ENCODE measurements at regions not wholly inside any gene's neighbourhood (a gene's known extent, or its start where the extent isn't known, plus 50 kb on each side); places are given as distances from the start of the nearest gene placed in this dataset.

- H3K9me3 Mint-ChIP-seq (ENCODE audit: unreplicated experiment) = no peaks in the 10 kb centered on the region
- no peak for DNase-seq
- no peaks in the 10 kb centered on the region for H3K4me1 Mint-ChIP-seq (ENCODE audit: low read depth, unreplicated experiment)
- H3K4me3 Mint-ChIP-seq (ENCODE audit: unreplicated experiment) = no peak overlapping the region
- no peak overlapping the region for H3K27ac Mint-ChIP-seq (ENCODE audit: unreplicated experiment)
- no peaks in the 10 kb centered on the region for H3K36me3 Mint-ChIP-seq (ENCODE audit: unreplicated experiment)
- TF ChIP-seq CTCF (IDR thresholded peaks at IDR 0.05; ENCODE audit: partially characterized antibody, unreplicated experiment) = no peak
- H3K27me3 Mint-ChIP-seq (ENCODE audit: unreplicated experiment) = no peaks in the 10 kb centered on the region
These were observed 769.8 kb upstream of the MGAT4C start for GRCh38 chr12:87025976-87026375.

DNA sequence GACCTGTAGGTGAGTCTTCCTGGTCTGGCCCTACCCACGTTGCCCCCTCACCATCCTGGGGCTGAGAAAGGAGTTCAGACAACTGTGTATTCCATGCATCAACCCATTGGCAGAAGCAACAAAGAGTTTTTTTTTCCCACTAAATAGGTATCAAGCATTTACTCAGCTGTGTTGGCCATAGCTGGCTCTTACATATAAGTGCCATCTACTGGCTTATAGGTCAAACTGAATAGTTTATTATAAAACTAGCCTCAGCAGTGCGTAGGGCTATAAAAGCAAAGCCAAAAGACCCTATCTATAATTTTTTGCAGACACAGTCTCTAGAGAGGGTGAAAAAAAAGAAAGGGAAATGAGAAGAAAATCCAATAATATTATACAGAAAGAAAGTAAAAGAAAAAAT is 765.2 kb upstream of the MGAT4C start:
- TF ChIP-seq CTCF (IDR thresholded peaks at IDR 0.05; ENCODE audit: partially characterized antibody, unreplicated experiment) = no peak
- no peaks in the 10 kb centered on the region for H3K4me1 Mint-ChIP-seq (ENCODE audit: low read depth, unreplicated experiment)
- H3K27me3 Mint-ChIP-seq (ENCODE audit: unreplicated experiment) = no peaks in the 10 kb centered on the region
- no peak for DNase-seq
- peaks cover 4% of the 10 kb centered on the region for H3K36me3 Mint-ChIP-seq (ENCODE audit: unreplicated experiment)
- no peak overlapping the region for H3K4me3 Mint-ChIP-seq (ENCODE audit: unreplicated experiment)
- H3K9me3 Mint-ChIP-seq (ENCODE audit: unreplicated experiment) = peaks cover 1% of the 10 kb centered on the region
- H3K27ac Mint-ChIP-seq (ENCODE audit: unreplicated experiment) = no peak overlapping the region

DNA sequence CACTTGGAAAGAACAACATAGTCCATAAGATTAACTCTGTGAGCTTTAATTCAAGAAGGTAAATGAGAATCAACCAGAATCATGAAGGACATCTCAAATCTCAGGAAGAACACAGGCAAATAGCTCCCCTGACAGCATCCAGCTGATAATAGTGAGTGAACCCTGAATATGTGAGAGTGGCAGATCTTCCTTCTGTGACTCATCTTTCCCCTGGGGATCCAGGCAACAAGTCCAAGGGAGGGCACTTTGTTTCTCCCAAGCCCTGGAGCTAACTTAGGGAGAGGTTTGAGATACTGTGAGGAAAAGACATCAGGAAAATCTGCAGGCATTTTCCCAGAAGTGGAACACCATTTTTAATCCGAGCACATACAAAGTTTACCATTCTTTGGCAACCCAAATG is 763.9 kb upstream of the MGAT4C start:
- H3K27ac Mint-ChIP-seq (ENCODE audit: unreplicated experiment) = no peak overlapping the region
- peaks cover 4% of the 10 kb centered on the region for H3K36me3 Mint-ChIP-seq (ENCODE audit: unreplicated experiment)
- no peaks in the 10 kb centered on the region for H3K4me1 Mint-ChIP-seq (ENCODE audit: low read depth, unreplicated experiment)
- TF ChIP-seq CTCF (IDR thresholded peaks at IDR 0.05; ENCODE audit: partially characterized antibody, unreplicated experiment) = no peak
- no peak for DNase-seq
- H3K4me3 Mint-ChIP-seq (ENCODE audit: unreplicated experiment) = no peak overlapping the region
- H3K27me3 Mint-ChIP-seq (ENCODE audit: unreplicated experiment) = no peaks in the 10 kb centered on the region
- peaks cover 1% of the 10 kb centered on the region for H3K9me3 Mint-ChIP-seq (ENCODE audit: unreplicated experiment)

DNA sequence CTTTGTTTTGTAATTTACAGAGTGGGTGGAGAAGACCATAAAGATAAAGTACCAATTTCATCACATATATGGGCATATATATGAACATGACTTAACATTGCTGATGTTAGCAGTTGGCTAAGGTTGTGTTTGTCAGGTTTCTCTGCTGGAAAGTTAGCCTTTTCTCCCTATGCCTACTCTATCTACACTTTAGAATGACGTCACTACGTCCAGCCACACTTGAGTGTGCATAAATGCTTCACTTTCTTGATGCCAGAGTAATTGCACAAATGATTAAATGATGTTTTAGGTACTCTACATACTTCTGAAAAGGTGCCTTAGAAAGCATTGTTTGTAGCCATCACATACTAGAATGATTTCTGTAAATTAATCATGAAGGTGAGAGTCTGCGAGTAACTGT is 759.2 kb upstream of the MGAT4C start:
- Mint-ChIP-seq H3K4me1 (ENCODE audit: low read depth, unreplicated experiment) (no peaks in the 10 kb centered on the region), H3K27ac (ENCODE audit: unreplicated experiment) (no peak overlapping the region), H3K4me3 (ENCODE audit: unreplicated experiment) (no peak overlapping the region), H3K36me3 (ENCODE audit: unreplicated experiment) (peaks cover 4% of the 10 kb centered on the region), H3K9me3 (ENCODE audit: unreplicated experiment) (peaks cover 1% of the 10 kb centered on the region), H3K27me3 (ENCODE audit: unreplicated experiment) (no peaks in the 10 kb centered on the region)
- TF ChIP-seq CTCF (IDR thresholded peaks at IDR 0.05; ENCODE audit: partially characterized antibody, unreplicated experiment) = no peak
- no peak for DNase-seq

DNA sequence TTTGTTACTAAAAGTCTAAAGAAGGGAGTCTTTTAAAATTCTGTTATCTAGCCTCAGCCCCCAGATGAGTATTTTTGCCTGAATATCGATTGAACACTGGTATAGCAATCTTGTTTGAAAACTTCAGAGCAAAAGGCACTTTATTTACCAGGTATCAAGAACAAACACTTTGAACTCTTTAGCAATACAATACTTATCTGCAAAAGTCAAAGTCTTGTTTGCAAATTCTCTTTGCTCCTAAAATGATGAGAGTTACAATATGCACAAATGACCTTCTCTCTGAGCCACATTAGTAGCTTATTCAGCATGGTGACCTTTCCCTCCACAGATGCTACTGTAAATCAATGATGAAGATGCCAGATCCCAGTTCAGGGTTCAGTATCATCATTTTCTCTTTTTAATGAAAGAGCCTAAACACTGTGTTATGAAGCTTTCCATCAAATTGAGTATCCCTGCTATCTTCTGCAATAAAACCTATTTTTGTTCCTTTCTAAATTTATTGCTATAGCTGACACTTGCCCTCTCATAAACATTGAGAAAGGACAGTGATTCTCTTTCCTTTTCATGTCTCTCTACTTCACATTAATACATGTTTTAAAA is 752.7 kb upstream of the MGAT4C start:
- TF ChIP-seq CTCF (IDR thresholded peaks at IDR 0.05; ENCODE audit: partially characterized antibody, unreplicated experiment) = no peak
- H3K27me3 Mint-ChIP-seq (ENCODE audit: unreplicated experiment) = peaks cover 2% of the 10 kb centered on the region
- no peak overlapping the region for H3K27ac Mint-ChIP-seq (ENCODE audit: unreplicated experiment)
- no peaks in the 10 kb centered on the region for H3K4me1 Mint-ChIP-seq (ENCODE audit: low read depth, unreplicated experiment)
- H3K9me3 Mint-ChIP-seq (ENCODE audit: unreplicated experiment) = no peaks in the 10 kb centered on the region
- H3K36me3 Mint-ChIP-seq (ENCODE audit: unreplicated experiment) = no peaks in the 10 kb centered on the region
- H3K4me3 Mint-ChIP-seq (ENCODE audit: unreplicated experiment) = no peak overlapping the region
- no peak for DNase-seq

All from glutamatergic neuron (in vitro differentiated cells).